H9 (cell line): ENCODE measurements at regions not wholly inside any gene's neighbourhood (a gene's known extent, or its start where the extent isn't known, plus 50 kb on each side); places are given as distances from the start of the nearest gene placed in this dataset.

Source experiments
- DNase-seq: peaks from one replicate; pipeline ENCODE4 v3.0.0-alpha.2; 2017
- H2AFZ ChIP-seq: one replicate; pipeline ENCODE4 v1.6.1; 2013; ENCODE audit warnings: mild to moderate bottlenecking, low read length, control low read depth, moderate library complexity
- H2AK5ac ChIP-seq: 2 replicates; pipeline ENCODE4 v1.6.1; 2013; ENCODE audit warnings: low read length, control low read depth, mixed read lengths; ENCODE audit not compliant: insufficient read length
- H2BK120ac ChIP-seq: one replicate; pipeline ENCODE4 v1.6.1; 2013; ENCODE audit warnings: low read depth, mild to moderate bottlenecking, low read length, control low read depth, inconsistent platforms; ENCODE audit not compliant: poor library complexity, severe bottlenecking
- H2BK12ac ChIP-seq: 2 replicates; pipeline ENCODE4 v1.6.1; 2013; ENCODE audit warnings: low read length, control low read depth, mixed read lengths, low read depth; ENCODE audit not compliant: insufficient read length
- H2BK15ac ChIP-seq: 2 replicates; pipeline ENCODE4 v1.6.1; 2013; ENCODE audit warnings: low read depth, low read length, control low read depth
- H2BK20ac ChIP-seq: one replicate; pipeline ENCODE4 v1.6.1; 2013; ENCODE audit warnings: low read depth, mild to moderate bottlenecking, low read length, control low read depth, inconsistent platforms; ENCODE audit not compliant: poor library complexity, severe bottlenecking
- H2BK5ac ChIP-seq: 2 replicates; pipeline ENCODE4 v1.6.1; 2013; ENCODE audit warnings: low read length, control low read depth, mixed read lengths; ENCODE audit not compliant: insufficient read length
- H3K14ac ChIP-seq: 2 replicates; pipeline ENCODE4 v1.6.1; 2013; ENCODE audit warnings: low read length, control low read depth; ENCODE audit not compliant: insufficient read depth
- H3K18ac ChIP-seq: 2 replicates; pipeline ENCODE4 v1.6.1; 2013; ENCODE audit warnings: low read depth, mild to moderate bottlenecking, mixed read lengths, low read length, control low read depth; ENCODE audit not compliant: insufficient read length
- H3K23ac ChIP-seq: 2 replicates; pipeline ENCODE4 v1.6.1; 2013; ENCODE audit warnings: low read length, control low read depth, mixed read lengths, low read depth; ENCODE audit not compliant: insufficient read length
- H3K23me2 ChIP-seq: 2 replicates; pipeline ENCODE4 v1.6.1; 2013; ENCODE audit warnings: low read depth, mild to moderate bottlenecking, mixed read lengths, low read length, control low read depth; ENCODE audit not compliant: insufficient read length, poor library complexity, severe bottlenecking
- H3K27ac ChIP-seq: 2 replicates; pipeline ENCODE4 v1.5.1; 2013; ENCODE audit warnings: low read length, control low read depth, mixed read lengths, low read depth; ENCODE audit not compliant: insufficient read length
- H3K27me3 ChIP-seq: 2 replicates; pipeline ENCODE4 v1.6.1; 2013; ENCODE audit warnings: low read length, control low read depth, inconsistent platforms; ENCODE audit not compliant: insufficient read depth
- H3K4ac ChIP-seq: 2 replicates; pipeline ENCODE4 v1.6.1; 2013; ENCODE audit warnings: low read depth, mild to moderate bottlenecking, control low read depth, inconsistent platforms, low read length, moderate library complexity
- H3K4me1 ChIP-seq: 2 replicates; pipeline ENCODE4 v1.6.1; 2013; ENCODE audit warnings: low read length, control low read depth, inconsistent platforms; ENCODE audit not compliant: insufficient read depth
- H3K4me2 ChIP-seq: 2 replicates; pipeline ENCODE4 v1.6.1; 2013; ENCODE audit warnings: low read length, control low read depth, mixed read lengths; ENCODE audit not compliant: insufficient read length, insufficient read depth
- H3K56ac ChIP-seq: 2 replicates; pipeline ENCODE4 v1.6.1; 2013; ENCODE audit warnings: low read depth, mild to moderate bottlenecking, mixed read lengths, low read length, control low read depth; ENCODE audit not compliant: insufficient read length
- H3K79me1 ChIP-seq: 2 replicates; pipeline ENCODE4 v1.6.1; 2013; ENCODE audit warnings: low read depth, mild to moderate bottlenecking, moderate library complexity, low read length, control low read depth, inconsistent platforms; ENCODE audit not compliant: insufficient read depth, poor library complexity, severe bottlenecking
- H3K79me2 ChIP-seq: 2 replicates; pipeline ENCODE4 v1.6.1; 2013; ENCODE audit warnings: low read length, control low read depth, inconsistent platforms; ENCODE audit not compliant: insufficient read depth
- H3K9ac ChIP-seq: 2 replicates; pipeline ENCODE4 v1.6.1; 2013; ENCODE audit warnings: low read length, control low read depth, mixed read lengths; ENCODE audit not compliant: insufficient read length; ENCODE audit errors: extremely low read depth
- H3K9me3 ChIP-seq: one replicate; pipeline ENCODE4 v1.6.1; 2013; ENCODE audit warnings: low read depth, low read length, inconsistent platforms; ENCODE audit not compliant: control insufficient read depth
- H3T11ph ChIP-seq: one replicate; pipeline ENCODE4 v1.6.1; 2013; ENCODE audit warnings: mild to moderate bottlenecking, low read length, control low read depth, inconsistent platforms
- H4K20me1 ChIP-seq: one replicate; pipeline ENCODE4 v1.6.1; 2013; ENCODE audit not compliant: control insufficient read depth, insufficient read length, insufficient read depth
- H4K5ac ChIP-seq: 2 replicates; pipeline ENCODE4 v1.6.1; 2013; ENCODE audit warnings: low read depth, mild to moderate bottlenecking, mixed read lengths, low read length, control low read depth; ENCODE audit not compliant: insufficient read length
- H4K8ac ChIP-seq: replicated peaks from 2 replicates; pipeline ENCODE4 v1.6.1; 2013; ENCODE audit warnings: low read length, control low read depth, mixed read lengths, low read depth; ENCODE audit not compliant: insufficient read length
- H4K91ac ChIP-seq: 2 replicates; pipeline ENCODE4 v1.6.1; 2013; ENCODE audit warnings: low read depth, mild to moderate bottlenecking, moderate library complexity, mixed read lengths, low read length, control low read depth; ENCODE audit not compliant: insufficient read length
- H3K27ac Mint-ChIP-seq, 3 experiments: 2 replicates in 2 of 3; 3 replicates in 1 of 3; pipeline ENCODE4 v1.8.0; 2020 to 2021; ENCODE audit warnings: mixed read lengths in 3 of 3, mild to moderate bottlenecking in 1 of 3, moderate library complexity in 1 of 3
- H3K27me3 Mint-ChIP-seq: 2 replicates; pipeline ENCODE4 v1.8.0; 2021; ENCODE audit warnings: low read depth, mild to moderate bottlenecking, moderate library complexity, mixed read lengths
- H3K36me3 Mint-ChIP-seq, 3 experiments: 2 replicates in 2 of 3; 3 replicates in 1 of 3; pipeline ENCODE4 v1.8.0; 2020 to 2021; ENCODE audit warnings: low read depth in 3 of 3, mixed read lengths in 3 of 3; ENCODE audit not compliant: insufficient read depth in 1 of 3
- H3K4me1 Mint-ChIP-seq, 2 experiments: 2 replicates each; pipeline ENCODE4 v1.8.0; 2020; ENCODE audit warnings: mixed read lengths in 2 of 2
- H3K4me3 Mint-ChIP-seq, 2 experiments: 2 replicates in 1 of 2; 3 replicates in 1 of 2; pipeline ENCODE4 v1.8.0; 2020 to 2021; ENCODE audit warnings: mild to moderate bottlenecking in 2 of 2, mixed read lengths in 2 of 2, moderate library complexity in 1 of 2
- H3K9me3 Mint-ChIP-seq, 2 experiments: 2 replicates in 1 of 2; 3 replicates in 1 of 2; pipeline ENCODE4 v1.8.0; 2020; ENCODE audit warnings: mild to moderate bottlenecking in 2 of 2, mixed read lengths in 2 of 2, moderate library complexity in 1 of 2
- WGBS: extraction: QIAGEN DNeasy Blood & Tissue Kit; methylation state at CpG from one replicate; pipeline ENCODE4 v1.1.7; 2013; ENCODE audit warnings: missing lambda C conversion rate, low lambda C conversion rate, mixed read lengths; ENCODE audit not compliant: insufficient read length; ENCODE audit errors: extremely low coverage; 5-methylcytosine and 5-hydroxymethylcytosine counted together
- TF ChIP-seq, protein P1 (sequence below): fragments of 200-600 bp; sonication (generic); conservative IDR thresholded peaks from 3 replicates; pipeline ENCODE4 v1.8.0; 2021; ENCODE audit warnings: antibody characterized with exemption, mild to moderate bottlenecking

DNA sequence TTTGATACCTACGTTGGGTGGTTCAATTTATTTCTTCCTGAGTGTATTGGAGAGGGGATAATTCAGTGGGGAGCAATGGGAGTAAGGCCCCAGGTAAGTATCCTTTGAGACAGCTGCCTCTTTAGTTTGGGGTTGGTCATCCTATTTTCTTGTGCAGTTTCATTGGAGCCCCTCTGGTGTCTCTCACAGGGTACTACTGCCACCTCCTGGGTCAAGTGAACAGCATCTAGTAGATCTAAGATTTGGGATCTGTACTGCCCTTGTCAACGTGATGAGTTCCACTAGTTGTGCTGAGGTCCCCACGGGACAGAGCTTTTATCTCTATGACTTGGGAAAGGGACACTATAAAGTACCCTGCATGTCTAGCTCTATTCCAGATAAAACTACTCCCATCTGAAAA is 80.6 kb downstream of the PBDC1 start:
- no peaks in the 10 kb centered on the region for H3K4me1 ChIP-seq
- no peaks in the 10 kb centered on the region for H3K36me3 Mint-ChIP-seq
- H3T11ph ChIP-seq: no peak overlapping the region
- no peak overlapping the region for H3K27ac Mint-ChIP-seq
- H3K4me1 Mint-ChIP-seq: no peaks in the 10 kb centered on the region; a peak in 1 of 4 replicates
- no peak overlapping the region for H2BK12ac ChIP-seq
- H3K9ac ChIP-seq: no peak overlapping the region
- no peak overlapping the region for H2AFZ ChIP-seq
- H3K27me3 ChIP-seq: no peaks in the 10 kb centered on the region
- no peak overlapping the region for H3K27ac ChIP-seq
- H3K9me3 Mint-ChIP-seq: peaks cover 70 to 71% of the 10 kb centered on the region in 2 experiments
- no peaks in the 10 kb centered on the region for H4K20me1 ChIP-seq
- H3K4me3 Mint-ChIP-seq: no peak overlapping the region
- no peak overlapping the region for H2BK15ac ChIP-seq
- peaks cover 4% of the 10 kb centered on the region for H3K27me3 Mint-ChIP-seq
- no peaks in the 10 kb centered on the region for H3K23me2 ChIP-seq
- TF ChIP-seq, protein P1, sequence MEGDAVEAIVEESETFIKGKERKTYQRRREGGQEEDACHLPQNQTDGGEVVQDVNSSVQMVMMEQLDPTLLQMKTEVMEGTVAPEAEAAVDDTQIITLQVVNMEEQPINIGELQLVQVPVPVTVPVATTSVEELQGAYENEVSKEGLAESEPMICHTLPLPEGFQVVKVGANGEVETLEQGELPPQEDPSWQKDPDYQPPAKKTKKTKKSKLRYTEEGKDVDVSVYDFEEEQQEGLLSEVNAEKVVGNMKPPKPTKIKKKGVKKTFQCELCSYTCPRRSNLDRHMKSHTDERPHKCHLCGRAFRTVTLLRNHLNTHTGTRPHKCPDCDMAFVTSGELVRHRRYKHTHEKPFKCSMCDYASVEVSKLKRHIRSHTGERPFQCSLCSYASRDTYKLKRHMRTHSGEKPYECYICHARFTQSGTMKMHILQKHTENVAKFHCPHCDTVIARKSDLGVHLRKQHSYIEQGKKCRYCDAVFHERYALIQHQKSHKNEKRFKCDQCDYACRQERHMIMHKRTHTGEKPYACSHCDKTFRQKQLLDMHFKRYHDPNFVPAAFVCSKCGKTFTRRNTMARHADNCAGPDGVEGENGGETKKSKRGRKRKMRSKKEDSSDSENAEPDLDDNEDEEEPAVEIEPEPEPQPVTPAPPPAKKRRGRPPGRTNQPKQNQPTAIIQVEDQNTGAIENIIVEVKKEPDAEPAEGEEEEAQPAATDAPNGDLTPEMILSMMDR: peak; percentile 61; the same call in 2 of the 3 replicates
- no peak overlapping the region for H4K8ac ChIP-seq
- H3K23ac ChIP-seq: no peak overlapping the region
- no peak overlapping the region for H3K4ac ChIP-seq
- peak; percentile 38 for DNase-seq
- H4K5ac ChIP-seq: no peak overlapping the region
- no peak overlapping the region for H2BK120ac ChIP-seq
- H3K4me2 ChIP-seq: no peak overlapping the region
- no peaks in the 10 kb centered on the region for H3K79me2 ChIP-seq
- no peak overlapping the region for H2BK5ac ChIP-seq
- no peak overlapping the region for H2AK5ac ChIP-seq
- H3K18ac ChIP-seq: no peak overlapping the region
- no peak overlapping the region for H2BK20ac ChIP-seq
- no peak overlapping the region for H3K56ac ChIP-seq
- no peak overlapping the region for H3K14ac ChIP-seq
- H4K91ac ChIP-seq: no peak overlapping the region
- no peaks in the 10 kb centered on the region for H3K79me1 ChIP-seq
- WGBS: no CpG with 5 or more reads among the region's 3 CpGs
- peaks cover 21% of the 10 kb centered on the region for H3K9me3 ChIP-seq
